NT2/D1 (cell line): ENCODE measurements at regions not wholly inside any gene's neighbourhood (a gene's known extent, or its start where the extent isn't known, plus 50 kb on each side); places are given as distances from the start of the nearest gene placed in this dataset.

Source experiments
- SUZ12 ChIP-seq: IDR thresholded peaks from 2 replicates; pipeline ENCODE4 v1.6.1; 2011; ENCODE audit not compliant: insufficient read length, insufficient read depth; ENCODE audit errors: extremely low read depth
- YY1 ChIP-seq: IDR thresholded peaks from 2 replicates; pipeline ENCODE4 v1.6.1; 2011; ENCODE audit not compliant: insufficient read length, insufficient read depth
- ZNF274 ChIP-seq: IDR thresholded peaks from 2 replicates; pipeline ENCODE4 v1.6.1; 2011; ENCODE audit warnings: mild to moderate bottlenecking, low read depth, low read length

DNA sequence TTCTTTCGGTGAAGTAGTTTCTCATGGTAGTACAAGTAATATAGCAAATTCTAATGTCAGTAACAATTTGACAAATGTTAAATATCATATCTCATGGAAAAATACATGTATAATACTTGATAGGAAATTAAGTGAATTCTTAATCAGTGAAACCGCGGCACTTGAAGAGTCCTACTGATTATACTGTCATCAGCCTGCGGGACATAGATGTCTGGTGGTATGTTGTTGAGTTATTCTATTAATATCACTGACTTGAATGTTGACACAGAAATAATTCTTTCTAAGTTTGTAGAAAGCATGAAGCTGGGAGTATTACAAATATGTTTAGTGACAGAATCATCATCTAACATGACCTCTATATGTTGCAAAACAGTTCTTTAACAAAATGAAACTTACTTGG lies 479.8 kb upstream of the IMPG1 start:
- TF ChIP-seq SUZ12 (no peak), ZNF274 (no peak), YY1 (no peak)
